IMR-90 (cell line): ENCODE measurements at regions not wholly inside any gene's neighbourhood (a gene's known extent, or its start where the extent isn't known, plus 50 kb on each side); places are given as distances from the start of the nearest gene placed in this dataset.

ENCODE experiments used
- ATAC-seq: fragments of 200-7000 bp; cut with Tn5 transposase; 2 replicates; pipeline ENCODE4 v1.9.1; 2020; ENCODE audit warnings: low read depth, mild to moderate bottlenecking, moderate library complexity
- BruUV-seq: library from RNA; stranded (reverse); fragments of 400-500 nt; replicated peaks from 2 replicates; lab custom pipeline; 2021; lab: Mats Ljungman, UMichigan
- CTCF ChIA-PET: fragments of 300-600 bp; formaldehyde crosslinking; extraction: SDS; loops from one replicate; lab custom pipeline; 2021; ENCODE audit warnings: antibody characterized with exemption; lab: Yijun Ruan, JAX
- POLR2A ChIA-PET: fragments of 300-600 bp; sonication (Branson Sonifier 250); formaldehyde crosslinking; loops from one replicate; lab custom pipeline; 2022; ENCODE audit warnings: antibody characterized with exemption; ENCODE audit not compliant: unreplicated experiment; lab: Charles Lee
- DNase-seq: peaks from one replicate; pipeline ENCODE4 v3.0.0; 2013
- H2AFZ ChIP-seq: replicated peaks from 2 replicates; pipeline ENCODE3; 2013; ENCODE audit warnings: low read length, mild to moderate bottlenecking; ENCODE audit not compliant: poor library complexity
- H2AK5ac ChIP-seq: 2 replicates; pipeline ENCODE4 v1.6.1; 2013; ENCODE audit warnings: low read depth, low read length, inconsistent platforms
- H2AK9ac ChIP-seq: replicated peaks from 2 replicates; pipeline ENCODE3; 2013; ENCODE audit warnings: mild to moderate bottlenecking, low read depth, low read length, moderate library complexity; ENCODE audit not compliant: poor library complexity
- H2BK120ac ChIP-seq: 2 replicates; pipeline ENCODE4 v1.6.1; 2013; ENCODE audit warnings: low read depth, low read length, inconsistent platforms
- H2BK15ac ChIP-seq: 3 replicates; pipeline ENCODE4 v1.6.1; 2013; ENCODE audit warnings: low read depth, low read length, inconsistent platforms
- H2BK20ac ChIP-seq: 2 replicates; pipeline ENCODE4 v1.6.1; 2013; ENCODE audit warnings: low read depth, mild to moderate bottlenecking, inconsistent platforms, low read length, moderate library complexity
- H2BK5ac ChIP-seq: 2 replicates; pipeline ENCODE4 v1.6.1; 2013; ENCODE audit warnings: mild to moderate bottlenecking, low read depth, low read length, inconsistent platforms; ENCODE audit not compliant: poor library complexity, severe bottlenecking
- H3K14ac ChIP-seq: replicated peaks from 2 replicates; pipeline ENCODE4 v1.6.1; 2013; ENCODE audit warnings: low read depth, low read length, inconsistent platforms
- H3K18ac ChIP-seq: 2 replicates; pipeline ENCODE4 v1.6.1; 2013; ENCODE audit warnings: low read depth, low read length, control low read depth
- H3K23ac ChIP-seq: 2 replicates; pipeline ENCODE4 v1.6.1; 2013; ENCODE audit warnings: low read depth, low read length, inconsistent platforms
- H3K27ac ChIP-seq: 2 replicates; pipeline ENCODE4 v1.5.1; 2013; ENCODE audit warnings: mild to moderate bottlenecking, control low read depth, low read length; ENCODE audit not compliant: insufficient read depth
- H3K27me3 ChIP-seq: 2 replicates; pipeline ENCODE4 v1.6.1; 2013; ENCODE audit warnings: low read length; ENCODE audit not compliant: control insufficient read depth, insufficient read depth
- H3K36me3 ChIP-seq: 2 replicates; pipeline ENCODE4 v1.6.1; 2013; ENCODE audit warnings: low read length, mixed read lengths; ENCODE audit not compliant: control insufficient read depth, insufficient read depth
- H3K4ac ChIP-seq: 2 replicates; pipeline ENCODE4 v1.6.1; 2013; ENCODE audit warnings: low read depth, low read length, inconsistent platforms
- H3K4me1 ChIP-seq: 2 replicates; pipeline ENCODE4 v1.6.1; 2013; ENCODE audit warnings: low read length, mixed read lengths; ENCODE audit not compliant: control insufficient read depth, insufficient read depth
- H3K4me2 ChIP-seq: 2 replicates; pipeline ENCODE4 v1.6.1; 2013; ENCODE audit warnings: low read depth, mild to moderate bottlenecking, control low read depth, low read length, moderate library complexity
- H3K4me3 ChIP-seq: 2 replicates; pipeline ENCODE4 v1.5.1; 2013; ENCODE audit warnings: low read depth, mild to moderate bottlenecking, control low read depth, low read length, moderate library complexity; ENCODE audit not compliant: insufficient read depth
- H3K56ac ChIP-seq: 2 replicates; pipeline ENCODE4 v1.6.1; 2013; ENCODE audit warnings: low read length, inconsistent platforms; ENCODE audit not compliant: insufficient read depth; ENCODE audit errors: extremely low read depth
- H3K79me1 ChIP-seq, 2 experiments: 2 replicates each; pipeline ENCODE4 v1.6.1; 2013; ENCODE audit warnings: low read length in 2 of 2, inconsistent platforms in 1 of 2, low read depth in 1 of 2
- H3K9ac ChIP-seq: 2 replicates; pipeline ENCODE4 v1.6.1; 2013; ENCODE audit warnings: low read depth, low read length, control low read depth
- H3K9me1 ChIP-seq: 2 replicates; pipeline ENCODE4 v1.6.1; 2013; ENCODE audit warnings: low read length, inconsistent platforms; ENCODE audit not compliant: insufficient read depth
- H3K9me3 ChIP-seq: 2 replicates; pipeline ENCODE4 v1.6.1; 2013; ENCODE audit warnings: low read length; ENCODE audit not compliant: control insufficient read depth, insufficient read depth
- H4K20me1 ChIP-seq: 2 replicates; pipeline ENCODE4 v1.6.1; 2013; ENCODE audit warnings: low read length, inconsistent platforms; ENCODE audit not compliant: insufficient read depth
- H4K5ac ChIP-seq: 2 replicates; pipeline ENCODE4 v1.6.1; 2013; ENCODE audit warnings: mild to moderate bottlenecking, low read depth, low read length, control low read depth
- H4K8ac ChIP-seq, 2 experiments: 2 replicates each; pipeline ENCODE4 v1.6.1; 2013; ENCODE audit warnings: low read depth in 2 of 2, low read length in 2 of 2, control low read depth in 1 of 2, inconsistent platforms in 1 of 2
- H4K91ac ChIP-seq: 2 replicates; pipeline ENCODE4 v1.6.1; 2013; ENCODE audit warnings: low read depth, low read length, inconsistent platforms; ENCODE audit not compliant: insufficient read depth
- BHLHE40 ChIP-seq: fragments of 150-350 bp; IDR thresholded peaks from 2 replicates; pipeline ENCODE4 v1.6.1; 2016; ENCODE audit warnings: mild to moderate bottlenecking, low read depth, low read length
- CEBPB ChIP-seq: IDR thresholded peaks from 2 replicates; pipeline ENCODE4 v1.6.1; 2012; ENCODE audit warnings: low read depth, low read length, improper control_type of control experiment
- CHD1 ChIP-seq: IDR thresholded peaks from 2 replicates; pipeline ENCODE4 v1.6.1; 2012; ENCODE audit warnings: low read depth, low read length, improper control_type of control experiment
- FOS ChIP-seq: fragments of 150-350 bp; IDR thresholded peaks from 2 replicates; pipeline ENCODE4 v1.6.1; 2016; ENCODE audit warnings: low read depth, low read length
- MAFK ChIP-seq: IDR thresholded peaks from 2 replicates; pipeline ENCODE4 v1.6.1; 2012; ENCODE audit warnings: low read depth, low read length, improper control_type of control experiment
- MAZ ChIP-seq: IDR thresholded peaks from 2 replicates; pipeline ENCODE4 v1.6.1; 2012; ENCODE audit warnings: low read depth, mild to moderate bottlenecking, low read length, improper control_type of control experiment, moderate library complexity, borderline replicate concordance
- MXI1 ChIP-seq: IDR thresholded peaks from 2 replicates; pipeline ENCODE4 v1.6.1; 2012; ENCODE audit warnings: low read depth, mild to moderate bottlenecking, low read length, moderate library complexity, borderline replicate concordance
- NFE2L2 ChIP-seq: fragments of 150-350 bp; IDR thresholded peaks from 2 replicates; pipeline ENCODE4 v1.6.1; 2016; ENCODE audit warnings: low read depth, mild to moderate bottlenecking, low read length
- POLR2A ChIP-seq: IDR thresholded peaks from 2 replicates; pipeline ENCODE4 v1.6.1; 2012; ENCODE audit warnings: mild to moderate bottlenecking, low read depth, low read length
- RAD21 ChIP-seq: IDR thresholded peaks from 2 replicates; pipeline ENCODE4 v1.6.1; 2012; ENCODE audit warnings: low read length, improper control_type of control experiment
- RCOR1 ChIP-seq: IDR thresholded peaks from 2 replicates; pipeline ENCODE4 v1.6.1; 2012; ENCODE audit warnings: mild to moderate bottlenecking, low read length, improper control_type of control experiment; ENCODE audit not compliant: insufficient replicate concordance
- RFX5 ChIP-seq: IDR thresholded peaks from 2 replicates; pipeline ENCODE4 v1.8.0; 2012; ENCODE audit warnings: low read depth, mild to moderate bottlenecking, low read length, moderate library complexity
- SMC3 ChIP-seq: fragments of 150-350 bp; IDR thresholded peaks from 2 replicates; pipeline ENCODE4 v1.6.1; 2016; ENCODE audit warnings: low read depth, mild to moderate bottlenecking, antibody characterized with exemption, low read length, moderate library complexity
- WGBS, 2 experiments: methylation state at CpG; one replicate each; pipeline versions ENCODE4 v1.1.5 to v1.1.7; 2013; ENCODE audit warnings: missing lambda C conversion rate in 2 of 2; ENCODE audit not compliant: insufficient read length in 1 of 2; ENCODE audit errors: extremely low coverage in 2 of 2; 5-methylcytosine and 5-hydroxymethylcytosine counted together
- dilution Hi-C: fragments of 300-500 bp; cut with HindIII; formaldehyde crosslinking; loops from one replicate; pipeline ENCODE4 v1.14.3; 2018; ENCODE audit warnings: low sequenced_read_pairs; ENCODE audit not compliant: unreplicated experiment
- in situ Hi-C: fragments of 300-500 bp; cut with MboI; formaldehyde crosslinking; loops from 3 replicates; pipeline ENCODE4 v1.14.3; 2019; ENCODE audit warnings: low sequenced_read_pairs, inconsistent platforms, mixed read lengths
- intact Hi-C: fragments of 100-400 bp; cut with micrococcal nuclease; formaldehyde crosslinking; loops from 2 replicates; pipeline ENCODE4 v1.10.0; 2022
- TF ChIP-seq, protein P1 (sequence below): fragments of 150-350 bp; IDR thresholded peaks from 2 replicates; pipeline ENCODE4 v1.6.1; 2017; ENCODE audit warnings: mild to moderate bottlenecking, antibody characterized with exemption, low read length, low read depth
- TF ChIP-seq, protein P2 (sequence below): fragments of 150-350 bp; IDR thresholded peaks from 2 replicates; pipeline ENCODE4 v1.6.1; 2016; ENCODE audit warnings: low read depth, mild to moderate bottlenecking, low read length, moderate library complexity, borderline replicate concordance

DNA sequence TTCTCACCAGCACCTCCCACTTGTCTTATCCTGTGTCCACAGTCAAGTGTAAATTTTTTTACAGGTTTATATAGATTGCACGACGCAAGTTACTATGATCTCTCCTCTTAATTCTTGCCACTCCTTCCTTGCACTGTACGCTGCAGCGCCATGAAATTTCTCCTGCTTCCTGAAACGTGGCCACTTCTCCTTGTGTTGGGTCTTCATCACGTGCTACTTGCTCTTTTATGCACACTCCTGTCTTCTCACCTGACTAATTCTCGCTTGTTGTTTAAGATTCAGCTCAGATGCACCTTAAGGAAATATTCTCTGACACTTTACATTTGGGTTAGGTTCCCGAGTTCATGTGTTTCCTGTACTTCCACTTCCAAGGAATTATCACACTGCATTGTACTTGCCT is 76.5 kb upstream of the ODAD2 start:
- H3K56ac ChIP-seq: no peak overlapping the region
- H2BK5ac ChIP-seq: no peak overlapping the region
- CTCF ChIA-PET: no interaction called here
- H3K4ac ChIP-seq: no peak overlapping the region
- no peak overlapping the region for H4K8ac ChIP-seq
- no peaks in the 10 kb centered on the region for H3K27me3 ChIP-seq
- intact Hi-C loops: no loop called here
- H3K79me1 ChIP-seq: no peaks in the 10 kb centered on the region
- H3K14ac ChIP-seq: no peak overlapping the region
- no peak overlapping the region for H3K23ac ChIP-seq
- POLR2A ChIA-PET: no interaction called here
- H2AK9ac ChIP-seq: no peak overlapping the region
- 97% methylated on average over 5 of the region's 8 CpGs; no CpG with 5 or more reads in 1 of the 2 experiments for WGBS, 2 experiments
- no TSS peak for BruUV-seq
- no peak for ATAC-seq
- no peak overlapping the region for H2BK20ac ChIP-seq
- H3K4me2 ChIP-seq: no peak overlapping the region
- no peak overlapping the region for H3K18ac ChIP-seq
- H2AFZ ChIP-seq: no peak overlapping the region
- no peaks in the 10 kb centered on the region for H4K20me1 ChIP-seq
- no peak for DNase-seq
- in situ Hi-C loops: no loop called here
- dilution Hi-C loops: no loop called here
- TF ChIP-seq RCOR1 (no peak), MAFK (no peak), SMC3 (no peak), BHLHE40 (no peak), POLR2A (no peak), FOS (no peak), CHD1 (no peak), NFE2L2 (no peak), MXI1 (no peak), MAZ (no peak), CEBPB (no peak), RFX5 (no peak), RAD21 (no peak)
- TF ChIP-seq, protein P1, sequence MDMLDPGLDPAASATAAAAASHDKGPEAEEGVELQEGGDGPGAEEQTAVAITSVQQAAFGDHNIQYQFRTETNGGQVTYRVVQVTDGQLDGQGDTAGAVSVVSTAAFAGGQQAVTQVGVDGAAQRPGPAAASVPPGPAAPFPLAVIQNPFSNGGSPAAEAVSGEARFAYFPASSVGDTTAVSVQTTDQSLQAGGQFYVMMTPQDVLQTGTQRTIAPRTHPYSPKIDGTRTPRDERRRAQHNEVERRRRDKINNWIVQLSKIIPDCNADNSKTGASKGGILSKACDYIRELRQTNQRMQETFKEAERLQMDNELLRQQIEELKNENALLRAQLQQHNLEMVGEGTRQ: no peak
- TF ChIP-seq, protein P2, sequence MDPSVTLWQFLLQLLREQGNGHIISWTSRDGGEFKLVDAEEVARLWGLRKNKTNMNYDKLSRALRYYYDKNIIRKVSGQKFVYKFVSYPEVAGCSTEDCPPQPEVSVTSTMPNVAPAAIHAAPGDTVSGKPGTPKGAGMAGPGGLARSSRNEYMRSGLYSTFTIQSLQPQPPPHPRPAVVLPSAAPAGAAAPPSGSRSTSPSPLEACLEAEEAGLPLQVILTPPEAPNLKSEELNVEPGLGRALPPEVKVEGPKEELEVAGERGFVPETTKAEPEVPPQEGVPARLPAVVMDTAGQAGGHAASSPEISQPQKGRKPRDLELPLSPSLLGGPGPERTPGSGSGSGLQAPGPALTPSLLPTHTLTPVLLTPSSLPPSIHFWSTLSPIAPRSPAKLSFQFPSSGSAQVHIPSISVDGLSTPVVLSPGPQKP: no peak
- no peak overlapping the region for H2BK120ac ChIP-seq
- H4K91ac ChIP-seq: no peak overlapping the region
- H2AK5ac ChIP-seq: no peak overlapping the region
- H3K36me3 ChIP-seq: no peaks in the 10 kb centered on the region
- no peak overlapping the region for H3K27ac ChIP-seq
- H3K4me3 ChIP-seq: no peak overlapping the region
- H4K5ac ChIP-seq: no peak overlapping the region
- H2BK15ac ChIP-seq: no peak overlapping the region
- peaks cover 6% of the 10 kb centered on the region; the same call in 1 of the 2 replicates for H3K4me1 ChIP-seq
- peaks cover 7% of the 10 kb centered on the region for H3K9me3 ChIP-seq
- H3K9ac ChIP-seq: no peak overlapping the region
- H3K9me1 ChIP-seq: no peaks in the 10 kb centered on the region
